Esophagus squamous epithelium (tissue), 5 donors: ENCODE measurements at regions not wholly inside any gene's neighbourhood (a gene's known extent, or its start where the extent isn't known, plus 50 kb on each side); places are given as distances from the start of the nearest gene placed in this dataset.

Experiments
- DNase-seq: peaks from one replicate; lab custom pipeline; 2025; lab: John Stamatoyannopoulos, UW
- H3K27ac ChIP-seq, 4 donors: fragments of 200-600 bp; sonication (generic); one replicate each; pipeline ENCODE4 v1.5.1; 2016 to 2019; ENCODE audit warnings: mild to moderate bottlenecking in 1 of 4
- H3K27me3 ChIP-seq, 4 donors: fragments of 200-600 bp; sonication (generic); 1 replicate in 3 of 4; 2 replicates in 1 of 4; pipeline versions ENCODE4 v1.5.1 to v1.6.0; 2017 to 2021; ENCODE audit warnings: antibody characterized with exemption in 1 of 4
- H3K36me3 ChIP-seq, 3 donors: fragments of 200-600 bp; sonication (generic); one replicate each; pipeline ENCODE4 v1.5.1; 2016 to 2019
- H3K4me1 ChIP-seq, 3 donors: fragments of 200-600 bp; sonication (generic); one replicate each; pipeline ENCODE4 v1.5.1; 2017 to 2019
- H3K4me3 ChIP-seq, 4 donors: fragments of 200-600 bp; sonication (generic); 1 replicate in 3 of 4; 2 replicates in 1 of 4; pipeline ENCODE4 v1.5.1; 2016 to 2019; ENCODE audit warnings: mild to moderate bottlenecking in 2 of 4, moderate library complexity in 1 of 4
- H3K9me3 ChIP-seq, 3 donors: fragments of 200-600 bp; sonication (generic); one replicate each; pipeline ENCODE4 v1.5.1; 2016 to 2019
- POLR2A ChIP-seq, 4 donors: fragments of 450-650 bp; IDR thresholded peaks; one replicate each; pipeline ENCODE4 v1.6.1; 2017; ENCODE audit warnings: antibody characterized with exemption in 4 of 4, mild to moderate bottlenecking in 4 of 4, moderate library complexity in 3 of 4
- WGBS, 2 donors: methylation state at CpG; one replicate each; pipeline ENCODE4 v1.1.5; 2018; 5-methylcytosine and 5-hydroxymethylcytosine counted together
- intact Hi-C: fragments of 100-400 bp; cut with DNase I; formaldehyde crosslinking; loops from one replicate; pipeline ENCODE4 v1.15.0; 2022
- TF ChIP-seq, protein P1 (sequence below), 6 experiments: fragments of 450-650 bp in 4 of 6; fragments of 200-600 bp in 2 of 6; sonication (generic) in 2 of 6; IDR thresholded peaks; one replicate each; pipeline ENCODE4 v1.5.1; 2016 to 2019; ENCODE audit warnings: antibody characterized with exemption in 6 of 6, mild to moderate bottlenecking in 4 of 6, moderate library complexity in 4 of 6
- donor health status: DM: yes; HTN: yes; CAD: no.

- 57 to 71% methylated on average over 6 of the region's 6 CpGs for WGBS, 2 donors
Observed at GRCh38 chr12:93242154-93242972, 135.4 kb upstream of the NUDT4 start.

DNA sequence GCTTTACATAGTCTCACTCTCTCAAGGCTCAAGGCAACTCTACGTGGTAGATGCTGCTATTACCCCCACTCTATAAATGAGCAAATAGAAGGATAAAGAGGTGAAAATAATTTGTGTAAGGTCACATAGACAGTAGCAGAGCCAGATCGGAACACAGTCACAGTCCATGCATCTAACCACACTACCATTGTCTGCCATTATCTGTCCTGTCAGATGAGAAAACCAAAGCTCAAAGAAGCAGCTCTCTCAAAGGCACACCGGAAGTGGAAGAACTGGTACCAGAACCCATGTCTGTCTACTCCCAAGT is 134.4 kb upstream of the NUDT4 start:
- H3K27me3 ChIP-seq, result no peaks in the 10 kb centered on the region
- H3K4me3 ChIP-seq, result no peak overlapping the region
- TF ChIP-seq POLR2A (IDR thresholded peaks at IDR 0.05), result no peak
- TF ChIP-seq, protein P1, sequence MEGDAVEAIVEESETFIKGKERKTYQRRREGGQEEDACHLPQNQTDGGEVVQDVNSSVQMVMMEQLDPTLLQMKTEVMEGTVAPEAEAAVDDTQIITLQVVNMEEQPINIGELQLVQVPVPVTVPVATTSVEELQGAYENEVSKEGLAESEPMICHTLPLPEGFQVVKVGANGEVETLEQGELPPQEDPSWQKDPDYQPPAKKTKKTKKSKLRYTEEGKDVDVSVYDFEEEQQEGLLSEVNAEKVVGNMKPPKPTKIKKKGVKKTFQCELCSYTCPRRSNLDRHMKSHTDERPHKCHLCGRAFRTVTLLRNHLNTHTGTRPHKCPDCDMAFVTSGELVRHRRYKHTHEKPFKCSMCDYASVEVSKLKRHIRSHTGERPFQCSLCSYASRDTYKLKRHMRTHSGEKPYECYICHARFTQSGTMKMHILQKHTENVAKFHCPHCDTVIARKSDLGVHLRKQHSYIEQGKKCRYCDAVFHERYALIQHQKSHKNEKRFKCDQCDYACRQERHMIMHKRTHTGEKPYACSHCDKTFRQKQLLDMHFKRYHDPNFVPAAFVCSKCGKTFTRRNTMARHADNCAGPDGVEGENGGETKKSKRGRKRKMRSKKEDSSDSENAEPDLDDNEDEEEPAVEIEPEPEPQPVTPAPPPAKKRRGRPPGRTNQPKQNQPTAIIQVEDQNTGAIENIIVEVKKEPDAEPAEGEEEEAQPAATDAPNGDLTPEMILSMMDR (IDR thresholded peaks at IDR 0.05), result no peak
- intact Hi-C loops, result no loop called here
- H3K9me3 ChIP-seq, result peaks cover 0 to 12% (median 0%) of the 10 kb centered on the region in 3 donors
- no peak for DNase-seq
- H3K4me1 ChIP-seq, result peaks cover 11 to 37% (median 17%) of the 10 kb centered on the region in 3 donors
- H3K27ac ChIP-seq, result peak overlapping the region in 2 of 4 donors; percentile 42 to 63
- H3K36me3 ChIP-seq, result no peaks in the 10 kb centered on the region
- 73 to 88% methylated on average over 3 of the region's 3 CpGs for WGBS, 2 donors

More at GRCh38 chr12:93242154-93242972, 135.4 kb upstream of the NUDT4 start:
- Histone ChIP-seq H3K4me3 (no peak overlapping the region), H3K36me3 (no peaks in the 10 kb centered on the region), H3K4me1 (peaks cover 11 to 27% (median 17%) of the 10 kb centered on the region in 3 donors), H3K27ac (peak overlapping the region in 1 of 4 donors; percentile 42), H3K27me3 (no peaks in the 10 kb centered on the region), H3K9me3 (peaks cover 0 to 19% (median 0%) of the 10 kb centered on the region in 3 donors)
- intact Hi-C loops, result no loop called here
- TF ChIP-seq, protein P1 (IDR thresholded peaks at IDR 0.05), result no peak
- TF ChIP-seq POLR2A (IDR thresholded peaks at IDR 0.05), result no peak
- DNase-seq, result no peak

- peaks cover 11 to 37% (median 17%) of the 10 kb centered on the region in 3 donors for H3K4me1 ChIP-seq
- TF ChIP-seq, protein P1 (IDR thresholded peaks at IDR 0.05), result no peak
- no peak for TF ChIP-seq POLR2A (IDR thresholded peaks at IDR 0.05)
- H3K4me3 ChIP-seq, result no peak overlapping the region
- H3K27ac ChIP-seq, result peak overlapping the region; percentile 35 to 64 (median 52)
- H3K9me3 ChIP-seq, result peaks cover 0 to 8% (median 0%) of the 10 kb centered on the region in 3 donors
- H3K36me3 ChIP-seq, result no peaks in the 10 kb centered on the region
- H3K27me3 ChIP-seq, result no peaks in the 10 kb centered on the region
- intact Hi-C loops, result no loop called here
- 22 to 39% methylated on average over 4 of the region's 4 CpGs for WGBS, 2 donors
- no peak for DNase-seq
Observed at GRCh38 chr12:93243689-93244513, 133.8 kb upstream of the NUDT4 start.

DNA sequence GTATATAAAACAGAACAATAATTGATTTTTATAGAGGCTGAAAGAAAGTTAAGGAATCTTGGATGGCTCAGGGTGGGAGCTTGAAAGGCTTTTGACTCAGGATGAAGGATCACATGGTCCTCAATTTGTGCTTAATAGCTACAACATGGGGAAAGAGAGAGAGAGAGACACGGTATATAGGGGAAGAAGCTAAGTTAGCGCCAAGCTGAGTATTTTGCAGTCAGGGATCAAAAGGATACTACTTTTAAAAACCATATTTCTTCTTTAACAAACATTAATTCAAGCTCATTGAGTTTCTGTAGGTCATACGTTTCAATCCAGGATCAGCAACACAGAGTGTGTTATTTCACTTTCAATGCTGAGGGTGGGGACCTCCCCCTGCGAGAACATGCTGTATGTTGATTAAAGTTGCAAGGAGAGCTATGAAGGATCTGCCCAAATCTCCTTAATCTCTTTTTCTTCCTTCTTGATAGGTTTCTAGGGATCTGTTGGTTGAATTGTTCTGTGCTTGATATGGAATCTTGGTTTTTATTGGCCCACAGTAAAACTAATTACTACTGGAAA is 133.1 kb upstream of the NUDT4 start:
- peaks cover 0 to 5% (median 0%) of the 10 kb centered on the region in 3 donors for H3K9me3 ChIP-seq
- no peaks in the 10 kb centered on the region for H3K27me3 ChIP-seq
- peak overlapping the region; percentile 32 to 64 (median 49) for H3K27ac ChIP-seq
- 61 to 73% methylated on average over 4 of the region's 4 CpGs for WGBS, 2 donors
- intact Hi-C loops, result no loop called here
- no peak for DNase-seq
- H3K4me1 ChIP-seq, result peaks cover 11 to 37% (median 17%) of the 10 kb centered on the region in 3 donors
- TF ChIP-seq POLR2A (IDR thresholded peaks at IDR 0.05), result no peak
- no peak overlapping the region for H3K4me3 ChIP-seq
- no peaks in the 10 kb centered on the region for H3K36me3 ChIP-seq

GRCh38 chr12:93245543-93245942 is 132.2 kb upstream of the NUDT4 start:
- Histone ChIP-seq H3K27me3 (no peaks in the 10 kb centered on the region), H3K4me3 (no peak overlapping the region), H3K27ac (no peak overlapping the region), H3K4me1 (peaks cover 11 to 37% (median 17%) of the 10 kb centered on the region in 3 donors), H3K9me3 (no peaks in the 10 kb centered on the region), H3K36me3 (no peaks in the 10 kb centered on the region)
- 78 to 81% methylated on average over 5 of the region's 5 CpGs for WGBS, 2 donors
- TF ChIP-seq POLR2A (IDR thresholded peaks at IDR 0.05), result no peak
- TF ChIP-seq, protein P1 (IDR thresholded peaks at IDR 0.05), result no peak
- DNase-seq, result no peak
- intact Hi-C loops, result no loop called here
